Motor neuron (in vitro differentiated cells): ENCODE measurements at regions not wholly inside any gene's neighbourhood (a gene's known extent, or its start where the extent isn't known, plus 50 kb on each side); places are given as distances from the start of the nearest gene placed in this dataset.
A peak's percentile ranks its signal among the peaks of the same experiment; 100 is the strongest.
"Not testable (repeated sequence)": the region's sequence is repeated elsewhere in the genome, so short reads cannot be mapped to it uniquely, and the experiment has no call there.

Experiments used
- ATAC-seq, 8 experiments: fragments of 200-7000 bp; cut with Tn5 transposase; replicated peaks in 6 of 8; 2 replicates each; pipeline ENCODE4 v1.8.0; 2021; ENCODE audit warnings: mild to moderate bottlenecking in 8 of 8, moderate library complexity in 8 of 8
- H3K27ac ChIP-seq, 2 donors: fragments of 250-450 bp; sonication (Bioruptor Pico); 2 replicates each; pipeline ENCODE4 v1.9.0; 2021; ENCODE audit warnings: antibody characterized with exemption in 2 of 2, mild to moderate bottlenecking in 2 of 2, moderate library complexity in 1 of 2
- H3K4me1 ChIP-seq, 2 donors: fragments of 250-450 bp; sonication (Bioruptor Pico); replicated peaks in 1 of 2; 2 replicates each; pipeline ENCODE4 v1.6.1; 2021; ENCODE audit warnings: antibody characterized with exemption in 2 of 2, mild to moderate bottlenecking in 2 of 2, moderate library complexity in 1 of 2
- H3K4me3 ChIP-seq, 5 donors: fragments of 250-450 bp; sonication (Bioruptor Pico); 2 replicates each; pipeline ENCODE4 v1.9.0; 2021; ENCODE audit warnings: antibody characterized with exemption in 5 of 5, mild to moderate bottlenecking in 5 of 5, moderate library complexity in 4 of 5
- WGBS, 10 experiments: fragments of 450-650 bp; shearing (Covaris generic); methylation state at CpG; one replicate each; pipeline ENCODE4 v1.0.0; 2022; 5-methylcytosine and 5-hydroxymethylcytosine counted together
- in situ Hi-C, 9 experiments: fragments of 400-800 bp; cut with MboI; loops; one replicate each; pipeline ENCODE4 v1.15.0; 2021; ENCODE audit warnings: low sequenced_read_pairs in 9 of 9, low pct_unique_long_range_greater_than_20kb in 2 of 9; ENCODE audit not compliant: unreplicated experiment in 9 of 9

GRCh38 chr10:4902571-4903011, 60.6 kb upstream of the AKR1C1 start:
- H3K27ac ChIP-seq: no peak overlapping the region
- peaks cover 0 to 3% of the 10 kb centered on the region in 2 donors for H3K4me1 ChIP-seq
- 0 to 67% (median 31%) methylated on average over 1 to 5 of the region's 5 CpGs for WGBS, 10 experiments
- no peak for ATAC-seq
- H3K4me3 ChIP-seq: no peak overlapping the region
- in situ Hi-C loops: no loop called here

- in situ Hi-C loops, H3K27ac ChIP-seq, ATAC-seq, H3K4me1 ChIP-seq, H3K4me3 ChIP-seq: not testable (repeated sequence)
- 49 to 100% (median 70%) methylated on average over 1 to 7 of the region's 7 CpGs; no CpG with 5 or more reads in 2 of the 10 experiments for WGBS, 10 experiments
Measured at GRCh38 chr10:4903126-4903525, 60.1 kb upstream of the AKR1C1 start.

GRCh38 chr10:4903675-4904074, 59.5 kb upstream of the AKR1C1 start:
- H3K4me1 ChIP-seq, H3K4me3 ChIP-seq, in situ Hi-C loops, H3K27ac ChIP-seq, ATAC-seq: not testable (repeated sequence)
- WGBS, 10 experiments: no CpG with 5 or more reads among the region's 2 CpGs

- peak in 1 of 8 experiments; percentile 81 for ATAC-seq
- H3K4me1 ChIP-seq: no peaks in the 10 kb centered on the region
- no peak overlapping the region for H3K4me3 ChIP-seq
- 0 to 100% (median 80%) methylated on average over 1 to 4 of the region's 6 CpGs; no CpG with 5 or more reads in 2 of the 10 experiments for WGBS, 10 experiments
- no peak overlapping the region for H3K27ac ChIP-seq
- in situ Hi-C loops: no loop called here
Measured at GRCh38 chr10:4909118-4909517, 54.1 kb upstream of the AKR1C1 start.
